ENCODE measurements at regions not wholly inside any gene's neighbourhood (a gene's known extent, or its start where the extent isn't known, plus 50 kb on each side); places are given as distances from the start of the nearest gene placed in this dataset.

DNA sequence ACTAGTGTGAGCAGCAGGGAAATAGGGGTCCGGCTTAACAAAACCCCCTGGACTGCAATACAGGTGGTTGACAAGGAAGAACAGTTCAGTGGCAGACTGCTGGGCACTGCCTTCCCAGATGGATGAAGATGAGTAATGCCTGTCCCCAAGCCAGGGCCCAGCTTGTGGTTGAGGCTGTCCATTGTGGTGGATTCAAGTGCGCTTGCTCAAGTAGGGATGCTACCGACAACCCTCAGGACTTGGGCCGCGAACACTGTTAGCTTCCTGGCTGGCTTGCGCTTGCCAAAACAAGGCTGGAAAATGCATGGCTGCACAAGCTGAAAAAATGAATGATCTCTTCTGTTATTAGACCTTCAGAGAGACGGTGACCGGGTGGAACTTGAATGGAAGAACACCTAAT lies 116.1 kb upstream of the ACBD5 start:
- TF ChIP-seq EZH2phosphoT487 (IDR thresholded peaks at IDR 0.05; ENCODE audit: low read length) = no peak
- TF ChIP-seq, protein P1, sequence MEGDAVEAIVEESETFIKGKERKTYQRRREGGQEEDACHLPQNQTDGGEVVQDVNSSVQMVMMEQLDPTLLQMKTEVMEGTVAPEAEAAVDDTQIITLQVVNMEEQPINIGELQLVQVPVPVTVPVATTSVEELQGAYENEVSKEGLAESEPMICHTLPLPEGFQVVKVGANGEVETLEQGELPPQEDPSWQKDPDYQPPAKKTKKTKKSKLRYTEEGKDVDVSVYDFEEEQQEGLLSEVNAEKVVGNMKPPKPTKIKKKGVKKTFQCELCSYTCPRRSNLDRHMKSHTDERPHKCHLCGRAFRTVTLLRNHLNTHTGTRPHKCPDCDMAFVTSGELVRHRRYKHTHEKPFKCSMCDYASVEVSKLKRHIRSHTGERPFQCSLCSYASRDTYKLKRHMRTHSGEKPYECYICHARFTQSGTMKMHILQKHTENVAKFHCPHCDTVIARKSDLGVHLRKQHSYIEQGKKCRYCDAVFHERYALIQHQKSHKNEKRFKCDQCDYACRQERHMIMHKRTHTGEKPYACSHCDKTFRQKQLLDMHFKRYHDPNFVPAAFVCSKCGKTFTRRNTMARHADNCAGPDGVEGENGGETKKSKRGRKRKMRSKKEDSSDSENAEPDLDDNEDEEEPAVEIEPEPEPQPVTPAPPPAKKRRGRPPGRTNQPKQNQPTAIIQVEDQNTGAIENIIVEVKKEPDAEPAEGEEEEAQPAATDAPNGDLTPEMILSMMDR (IDR thresholded peaks at IDR 0.05; ENCODE audit: low read length) = no peak
- TF ChIP-seq EZH2 (optimal IDR thresholded peaks at IDR 0.05; ENCODE audit: low read depth, low read length) = no peak

All from MM.1S (cell line).